ENCODE measurements at regions not wholly inside any gene's neighbourhood (a gene's known extent, or its start where the extent isn't known, plus 50 kb on each side); places are given as distances from the start of the nearest gene placed in this dataset.

DNA sequence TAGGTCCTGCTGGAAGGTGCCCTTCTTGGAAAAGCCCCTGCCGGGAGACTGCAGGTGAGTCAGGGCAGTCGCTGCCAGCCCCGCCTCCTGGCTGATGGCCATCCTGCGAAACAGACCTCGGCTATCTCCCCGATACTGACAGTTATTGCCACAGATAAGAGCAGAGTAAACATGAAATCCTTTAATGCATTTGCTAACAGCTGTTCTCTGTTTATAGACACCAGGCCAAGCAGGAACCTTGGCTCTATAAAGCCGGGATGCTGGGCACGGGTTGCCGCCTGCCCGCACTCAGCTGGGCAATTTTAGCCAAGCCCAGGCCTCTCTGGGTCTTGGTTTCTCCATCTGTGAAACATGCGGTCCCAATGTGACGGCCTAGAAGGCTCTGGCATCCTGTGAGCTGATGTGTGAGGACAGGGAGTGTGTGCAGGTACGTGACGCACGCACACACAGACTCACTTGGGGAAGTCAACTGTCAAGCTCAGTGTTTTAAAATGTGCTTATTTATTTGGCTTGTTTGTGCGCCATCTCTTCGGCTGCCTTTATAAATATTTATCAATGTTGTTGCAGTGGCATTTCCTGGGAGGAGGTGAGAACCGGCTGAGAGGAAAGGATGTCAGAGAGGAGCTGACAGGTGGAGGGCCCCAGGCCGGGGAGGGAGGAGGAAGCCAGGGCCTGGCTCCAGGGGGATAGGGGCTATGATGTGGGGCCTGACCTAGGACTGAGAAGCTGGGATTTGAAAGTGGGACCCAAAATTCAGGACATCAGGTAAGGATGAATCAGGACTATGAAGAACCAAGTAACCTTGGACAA is 50.8 kb upstream of the PRR23E start:
- TF ChIP-seq CTCF (IDR thresholded peaks at IDR 0.05) (peak in 4 of 7 experiments; percentile 31 to 47 (median 36)), POLR2A (IDR thresholded peaks at IDR 0.05) (no peak)
- DNase-seq (peak; percentile 89 to 94 (median 92)), ATAC-seq (peak; percentile 95)
- Histone ChIP-seq H3K4me1 (peaks cover 19% of the 10 kb centered on the region), H3K36me3 (replicated peaks in 1 of 2; ENCODE audit: insufficient read depth in 1 of 2, low read depth in 2 of 2) (no peaks in the 10 kb centered on the region), H3K27ac (no peak overlapping the region), H3K4me3 (no peak overlapping the region), H3K9me3 (no peaks in the 10 kb centered on the region), H3K27me3 (peaks cover 0 to 17% of the 10 kb centered on the region in 2 donors)
- WGBS, 2 donors: 19 to 35% methylated on average over 6 to 19 of the region's 19 CpGs
- intact Hi-C loops (cut with DNase I): no loop called here

Data from body of pancreas (tissue), 4 donors.